ENCODE measurements at regions not wholly inside any gene's neighbourhood (a gene's known extent, or its start where the extent isn't known, plus 50 kb on each side); places are given as distances from the start of the nearest gene placed in this dataset.
"Not testable (repeated sequence)": the region's sequence is repeated elsewhere in the genome, so short reads cannot be mapped to it uniquely, and the experiment has no call there.

DNA sequence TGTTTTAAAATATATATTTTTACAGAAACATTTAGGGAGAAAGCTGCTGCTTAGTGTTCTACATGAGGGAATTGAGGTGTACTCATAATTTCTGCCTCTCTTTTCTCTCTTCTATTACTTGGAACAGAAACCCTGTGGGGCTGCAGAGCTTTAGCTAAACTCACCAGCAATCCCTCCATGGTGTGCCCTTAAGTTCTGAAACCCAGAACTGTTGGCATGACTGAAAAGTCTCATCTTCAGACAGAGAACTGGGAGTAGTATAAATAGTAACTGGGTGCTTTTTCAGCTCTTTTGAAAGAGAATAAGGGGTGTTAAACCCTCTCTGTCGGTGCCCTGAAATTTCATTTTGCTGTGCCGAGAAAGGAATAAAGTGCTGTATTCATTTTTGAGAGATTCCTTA is 294.9 kb upstream of the BOD1L1 start:
- H3K4me3 ChIP-seq (ENCODE audit: low read depth, low read length), result no peak overlapping the region
- TF ChIP-seq, protein P1, sequence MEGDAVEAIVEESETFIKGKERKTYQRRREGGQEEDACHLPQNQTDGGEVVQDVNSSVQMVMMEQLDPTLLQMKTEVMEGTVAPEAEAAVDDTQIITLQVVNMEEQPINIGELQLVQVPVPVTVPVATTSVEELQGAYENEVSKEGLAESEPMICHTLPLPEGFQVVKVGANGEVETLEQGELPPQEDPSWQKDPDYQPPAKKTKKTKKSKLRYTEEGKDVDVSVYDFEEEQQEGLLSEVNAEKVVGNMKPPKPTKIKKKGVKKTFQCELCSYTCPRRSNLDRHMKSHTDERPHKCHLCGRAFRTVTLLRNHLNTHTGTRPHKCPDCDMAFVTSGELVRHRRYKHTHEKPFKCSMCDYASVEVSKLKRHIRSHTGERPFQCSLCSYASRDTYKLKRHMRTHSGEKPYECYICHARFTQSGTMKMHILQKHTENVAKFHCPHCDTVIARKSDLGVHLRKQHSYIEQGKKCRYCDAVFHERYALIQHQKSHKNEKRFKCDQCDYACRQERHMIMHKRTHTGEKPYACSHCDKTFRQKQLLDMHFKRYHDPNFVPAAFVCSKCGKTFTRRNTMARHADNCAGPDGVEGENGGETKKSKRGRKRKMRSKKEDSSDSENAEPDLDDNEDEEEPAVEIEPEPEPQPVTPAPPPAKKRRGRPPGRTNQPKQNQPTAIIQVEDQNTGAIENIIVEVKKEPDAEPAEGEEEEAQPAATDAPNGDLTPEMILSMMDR (IDR thresholded peaks at IDR 0.05; ENCODE audit: low read depth, low read length, missing control alignments), result no peak
- DNase-seq (ENCODE audit: low read depth), result no peak

GRCh38 chr4:13922873-13923645 is 295.5 kb upstream of the BOD1L1 start:
- TF ChIP-seq, protein P1 (IDR thresholded peaks at IDR 0.05; ENCODE audit: low read depth, low read length, missing control alignments), result no peak
- DNase-seq (ENCODE audit: low read depth), result no peak
- H3K4me3 ChIP-seq (ENCODE audit: low read depth, low read length), result no peak overlapping the region

GRCh38 chr4:13924900-13925299 is 297.4 kb upstream of the BOD1L1 start:
- not testable (repeated sequence) for H3K4me3 ChIP-seq (ENCODE audit: low read depth, low read length); DNase-seq (ENCODE audit: low read depth)

DNA sequence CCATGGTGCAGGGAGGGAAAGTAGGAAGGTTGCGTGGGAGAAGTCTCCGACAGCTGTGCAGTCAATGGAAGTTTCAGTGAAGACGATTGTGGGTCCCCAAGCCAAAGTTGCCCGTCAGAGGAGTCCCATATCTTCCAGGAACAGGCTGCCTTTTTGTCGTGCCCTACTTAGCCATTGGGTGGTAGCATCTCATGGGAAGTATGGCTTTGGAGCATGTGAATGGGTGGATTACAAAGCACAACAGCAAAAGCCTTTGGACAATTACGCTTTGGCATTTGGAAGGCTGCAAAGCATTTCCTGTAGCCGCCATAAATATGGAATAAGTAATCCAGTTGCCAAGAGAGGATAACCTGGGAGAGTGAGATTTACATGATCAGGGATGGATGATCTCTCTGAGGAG is 300.7 kb upstream of the BOD1L1 start:
- DNase-seq (ENCODE audit: low read depth), result no peak
- TF ChIP-seq, protein P1 (IDR thresholded peaks at IDR 0.05; ENCODE audit: low read depth, low read length, missing control alignments), result no peak
- H3K4me3 ChIP-seq (ENCODE audit: low read depth, low read length), result no peak overlapping the region

- TF ChIP-seq, protein P1 (IDR thresholded peaks at IDR 0.05; ENCODE audit: low read depth, low read length, missing control alignments), result no peak
- no peak overlapping the region for H3K4me3 ChIP-seq (ENCODE audit: low read depth, low read length)
- DNase-seq (ENCODE audit: low read depth), result no peak
Observed at GRCh38 chr4:13930155-13930554, 302.6 kb upstream of the BOD1L1 start.

DNA sequence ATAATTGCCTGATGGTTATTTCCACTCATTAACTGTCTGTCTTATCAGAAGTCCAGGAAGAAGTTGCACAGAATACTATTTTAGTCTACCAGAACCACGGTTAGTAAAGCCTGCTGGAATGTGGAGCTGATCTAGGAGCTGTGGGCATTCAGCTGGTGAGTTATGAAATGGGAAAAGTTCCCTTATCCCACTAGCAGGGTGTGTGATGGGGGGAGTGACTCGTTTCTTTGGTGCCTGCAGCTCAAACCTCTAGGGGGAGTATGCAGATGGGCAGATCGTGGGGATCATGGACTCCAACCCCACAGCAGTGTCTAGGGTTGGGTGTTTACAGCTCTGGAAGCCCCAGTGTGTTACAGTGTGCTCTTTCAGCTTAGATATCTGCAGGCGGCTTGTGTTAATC is 305.7 kb upstream of the BOD1L1 start:
- TF ChIP-seq, protein P1 (IDR thresholded peaks at IDR 0.05; ENCODE audit: low read depth, low read length, missing control alignments), result peak; percentile 34
- no peak for DNase-seq (ENCODE audit: low read depth)

GRCh38 chr4:13938299-13938698 is 310.8 kb upstream of the BOD1L1 start:
- no peak overlapping the region for H3K4me3 ChIP-seq (ENCODE audit: low read depth, low read length)
- no peak for DNase-seq (ENCODE audit: low read depth)
- TF ChIP-seq, protein P1 (IDR thresholded peaks at IDR 0.05; ENCODE audit: low read depth, low read length, missing control alignments), result no peak

More for the DNA sequence above, 305.7 kb upstream of the BOD1L1 start:
- H3K4me3 ChIP-seq (ENCODE audit: low read depth, low read length), result no peak overlapping the region

Data from GM12864 (cell line).